A549 (cell line): ENCODE measurements at regions not wholly inside any gene's neighbourhood (a gene's known extent, or its start where the extent isn't known, plus 50 kb on each side); places are given as distances from the start of the nearest gene placed in this dataset.

ENCODE experiments used
- ATAC-seq, 2 experiments: fragments of 200-7000 bp in 1 of 2; fragments of >200 bp in 1 of 2; cut with Nextera tagmentation in 1 of 2; cut with Tn5 transposase in 1 of 2; 3 replicates each; pipeline versions ENCODE4 v1.8.0 to v1.9.1; 2018 to 2020; ENCODE audit warnings: mild to moderate bottlenecking in 1 of 2, moderate library complexity in 1 of 2
- CTCF ChIA-PET: fragments of 300-600 bp; sonication (Branson Sonifier 250); formaldehyde crosslinking; extraction: SDS; loops from one replicate; lab custom pipeline; 2021; ENCODE audit warnings: antibody characterized with exemption, inconsistent platforms; lab: Yijun Ruan, JAX
- POLR2A ChIA-PET: fragments of 350-600 bp; formaldehyde crosslinking; extraction: SDS; loops from one replicate; lab custom pipeline; 2021; ENCODE audit warnings: antibody characterized with exemption, inconsistent platforms; lab: Yijun Ruan, JAX
- DNase-seq, 2 experiments: peaks; one replicate each; pipeline versions ENCODE4 v3.0.0 to v3.0.0-alpha.2; 2011 to 2016; ENCODE audit warnings: low read depth in 1 of 2, low spot score in 1 of 2
- FAIRE-seq: peaks from 2 replicates; lab custom pipeline; 2011; peaks lifted over from hg19 to GRCh38; lab: Jason Lieb, UNC
- H3K27ac ChIP-seq, 2 experiments: fragments of >200 bp; sonication (Bioruptor Twin); formaldehyde crosslinking; 3 replicates each; pipeline ENCODE4 v1.5.1; 2016 to 2017
- H3K4me1 ChIP-seq: fragments of >200 bp; sonication (Bioruptor Twin); formaldehyde crosslinking; 3 replicates; pipeline ENCODE4 v1.6.1; 2016
- H3K4me2 ChIP-seq: fragments of >200 bp; sonication (Bioruptor Twin); formaldehyde crosslinking; 3 replicates; pipeline ENCODE4 v1.6.1; 2016
- H3K4me3 ChIP-seq: fragments of >200 bp; sonication (Bioruptor Twin); formaldehyde crosslinking; 3 replicates; pipeline ENCODE4 v1.5.1; 2016
- H3K9me3 ChIP-seq: fragments of >200 bp; sonication (Bioruptor Twin); formaldehyde crosslinking; 3 replicates; pipeline ENCODE4 v1.6.1; 2016
- BHLHE40 ChIP-seq: IDR thresholded peaks from 2 replicates; pipeline ENCODE4 v1.6.1; 2012; ENCODE audit warnings: low read depth, low read length, inconsistent platforms
- CBX2 ChIP-seq: fragments of 200-600 bp; sonication (generic); IDR thresholded peaks from 2 replicates; pipeline ENCODE4 v1.6.1; 2016; ENCODE audit warnings: low read depth, mild to moderate bottlenecking, borderline replicate concordance
- CHD2 ChIP-seq: fragments of 150-350 bp; IDR thresholded peaks from 2 replicates; pipeline ENCODE4 v1.6.1; 2014; ENCODE audit warnings: low read length; ENCODE audit not compliant: partially characterized antibody
- CHD4 ChIP-seq: fragments of 200-600 bp; sonication (generic); IDR thresholded peaks from 2 replicates; pipeline ENCODE4 v1.6.1; 2016; ENCODE audit warnings: antibody characterized with exemption, mild to moderate bottlenecking, borderline replicate concordance
- ELK1 ChIP-seq: fragments of 150-350 bp; IDR thresholded peaks from 2 replicates; pipeline ENCODE4 v1.6.1; 2014; ENCODE audit warnings: low read depth, mild to moderate bottlenecking, low read length
- EP300 ChIP-seq, 2 experiments: fragments of >200 bp; sonication (Bioruptor Twin); formaldehyde crosslinking; IDR thresholded peaks; 2 replicates in 1 of 2; 3 replicates in 1 of 2; pipeline ENCODE4 v1.6.1; 2016 to 2017
- ESRRA ChIP-seq: fragments of 150-350 bp; IDR thresholded peaks from 2 replicates; pipeline ENCODE4 v1.6.1; 2014; ENCODE audit warnings: mild to moderate bottlenecking, low read length, borderline replicate concordance
- FOSB ChIP-seq: fragments of 250-450 bp; sonication (Bioruptor Pico); IDR thresholded peaks from 2 replicates; pipeline ENCODE4 v1.5.0; 2020; ENCODE audit warnings: mild to moderate bottlenecking, moderate library complexity
- FOSL2 ChIP-seq, 2 experiments: fragments of 450-650 bp in 1 of 2; fragments of >200 bp in 1 of 2; sonication (Bioruptor Twin) in 1 of 2; formaldehyde crosslinking; IDR thresholded peaks; 2 replicates each; pipeline versions ENCODE4 v1.5.0 to v1.6.1; 2016 to 2020; ENCODE audit warnings: mild to moderate bottlenecking in 1 of 2, moderate library complexity in 1 of 2
- HEYL ChIP-seq: fragments of 250-450 bp; sonication (Bioruptor Pico); IDR thresholded peaks from 2 replicates; pipeline ENCODE4 v1.8.0; 2021; ENCODE audit warnings: mild to moderate bottlenecking, moderate library complexity
- HMGXB4 ChIP-seq: fragments of 250-450 bp; sonication (Bioruptor Pico); IDR thresholded peaks from 2 replicates; pipeline ENCODE4 v1.5.0; 2021; ENCODE audit warnings: mild to moderate bottlenecking, moderate library complexity, borderline replicate concordance
- HOXA7 ChIP-seq: fragments of 250-450 bp; sonication (Bioruptor Pico); IDR thresholded peaks from 2 replicates; pipeline ENCODE4 v1.5.0; 2020; ENCODE audit warnings: mild to moderate bottlenecking, moderate library complexity
- JUN ChIP-seq, 2 experiments: fragments of >200 bp; sonication (Bioruptor Twin); formaldehyde crosslinking; IDR thresholded peaks; 2 replicates in 1 of 2; 3 replicates in 1 of 2; pipeline ENCODE4 v1.6.1; 2016 to 2017
- MAFK ChIP-seq: fragments of 450-650 bp; IDR thresholded peaks from 2 replicates; pipeline ENCODE4 v1.6.1; 2014; ENCODE audit not compliant: partially characterized antibody
- MAZ ChIP-seq: fragments of 150-350 bp; IDR thresholded peaks from 2 replicates; pipeline ENCODE4 v1.6.1; 2014; ENCODE audit warnings: antibody characterized with exemption, low read depth, low read length, borderline replicate concordance
- NFE2L2 ChIP-seq: fragments of 150-350 bp; conservative IDR thresholded peaks from 2 replicates; pipeline ENCODE4 v1.6.1; 2014; ENCODE audit warnings: low read length
- NPAS2 ChIP-seq: fragments of 250-450 bp; sonication (Bioruptor Pico); IDR thresholded peaks from 2 replicates; pipeline ENCODE4 v1.8.0; 2022; ENCODE audit warnings: mild to moderate bottlenecking, moderate library complexity, borderline replicate concordance
- PHF8 ChIP-seq: fragments of 200-600 bp; sonication (generic); IDR thresholded peaks from 2 replicates; pipeline ENCODE4 v1.6.1; 2016; ENCODE audit warnings: low read depth, mild to moderate bottlenecking, antibody characterized with exemption, moderate library complexity, borderline replicate concordance
- POLR2A ChIP-seq: IDR thresholded peaks from 2 replicates; pipeline ENCODE4 v1.6.1; 2012; ENCODE audit warnings: mild to moderate bottlenecking, low read length
- RAD21 ChIP-seq, 2 experiments: fragments of >200 bp in 1 of 2; sonication (Bioruptor Twin) in 1 of 2; formaldehyde crosslinking in 1 of 2; IDR thresholded peaks in 1 of 2; conservative IDR thresholded peaks in 1 of 2; 2 replicates in 1 of 2; 3 replicates in 1 of 2; pipeline ENCODE4 v1.6.1; 2012 to 2018; ENCODE audit warnings: inconsistent platforms in 1 of 2
- RCOR1 ChIP-seq: fragments of 150-350 bp; IDR thresholded peaks from 2 replicates; pipeline ENCODE4 v1.6.1; 2014; ENCODE audit warnings: antibody characterized with exemption, low read length, low read depth
- REST ChIP-seq: fragments of 200-600 bp; sonication (generic); IDR thresholded peaks from 2 replicates; pipeline ENCODE4 v1.6.1; 2016; ENCODE audit warnings: antibody characterized with exemption, mild to moderate bottlenecking, moderate library complexity
- RFX5 ChIP-seq: fragments of 450-650 bp; IDR thresholded peaks from 2 replicates; pipeline ENCODE4 v1.7.1; 2014; ENCODE audit warnings: antibody characterized with exemption, mild to moderate bottlenecking, moderate library complexity
- TFCP2L1 ChIP-seq: fragments of 250-450 bp; sonication (Bioruptor Pico); IDR thresholded peaks from 2 replicates; pipeline ENCODE4 v1.5.0; 2021; ENCODE audit warnings: mild to moderate bottlenecking
- TP53 ChIP-seq: fragments of 250-450 bp; sonication (Bioruptor Pico); IDR thresholded peaks from 2 replicates; pipeline ENCODE4 v1.5.0; 2021; ENCODE audit warnings: mild to moderate bottlenecking, moderate library complexity
- ZC3H11A ChIP-seq: fragments of 450-650 bp; IDR thresholded peaks from 2 replicates; pipeline ENCODE4 v1.6.1; 2014; ENCODE audit warnings: antibody characterized with exemption, mild to moderate bottlenecking
- ZNF302 ChIP-seq: fragments of 250-450 bp; sonication (Bioruptor Pico); IDR thresholded peaks from 2 replicates; pipeline ENCODE4 v1.9.0; 2021; ENCODE audit warnings: inconsistent platforms, mild to moderate bottlenecking, moderate library complexity
- WGBS: methylation state at CpG from one replicate; pipeline ENCODE4 v1.1.6; 2017; ENCODE audit errors: missing lambda C conversion rate; 5-methylcytosine and 5-hydroxymethylcytosine counted together

GRCh38 chr14:86639146-86639545, 1109.2 kb downstream of the FLRT2 start:
- Histone ChIP-seq H3K4me3 (no peak overlapping the region), H3K4me2 (no peak overlapping the region), H3K9me3 (peaks cover 5% of the 10 kb centered on the region; the same call in 1 of the 3 replicates), H3K4me1 (no peaks in the 10 kb centered on the region), H3K27ac (no peak overlapping the region)
- no peak for DNase-seq
- CTCF ChIA-PET: no interaction called here
- no peak for ATAC-seq
- TF ChIP-seq JUN (IDR thresholded peaks at IDR 0.05) (no peak), EP300 (IDR thresholded peaks at IDR 0.05) (no peak), BHLHE40 (no peak), MAFK (no peak), ELK1 (no peak), REST (no peak), TP53 (CRISPR knock-in tag) (no peak), NPAS2 (CRISPR knock-in tag) (no peak), PHF8 (no peak), FOSB (CRISPR knock-in tag) (no peak), HEYL (CRISPR knock-in tag) (no peak), ZNF302 (no peak)
- TF ChIP-seq, all 56 proteins: peak for 0
- 3% methylated on average over 5 of the region's 5 CpGs for WGBS
- FAIRE-seq: no peak
- POLR2A ChIA-PET: no interaction called here

- Histone ChIP-seq H3K4me3 (no peak overlapping the region), H3K4me2 (no peak overlapping the region)
- CTCF ChIA-PET: no interaction called here
- POLR2A ChIA-PET: no interaction called here
- FAIRE-seq: no peak
- no peak for TF ChIP-seq RAD21 (conservative IDR thresholded peaks at IDR 0.05 in 1 of 2, IDR thresholded peaks at IDR 0.05 in 1 of 2)
- no peak for TF ChIP-seq HMGXB4 (CRISPR knock-in tag)
- TF ChIP-seq MAZ: no peak
- TF ChIP-seq RCOR1: no peak
- no peak for TF ChIP-seq RFX5
- no peak for TF ChIP-seq ESRRA
- no peak for TF ChIP-seq HEYL (CRISPR knock-in tag)
- no peak for TF ChIP-seq POLR2A
- TF ChIP-seq CHD2: no peak
- TF ChIP-seq CBX2: no peak
- TF ChIP-seq PHF8: no peak
- no peak for TF ChIP-seq TFCP2L1 (CRISPR knock-in tag)
- no peak for TF ChIP-seq FOSL2 (IDR thresholded peaks at IDR 0.05)
- TF ChIP-seq FOSL2 (CRISPR knock-in tag; IDR thresholded peaks at IDR 0.05): no peak
- no peak for TF ChIP-seq ELK1
- no peak for TF ChIP-seq MAFK
- no peak for TF ChIP-seq ZNF302
- no peak for TF ChIP-seq ZC3H11A
- TF ChIP-seq HOXA7: no peak
- TF ChIP-seq NFE2L2: no peak
- TF ChIP-seq CHD4: no peak
- TF ChIP-seq, all 56 proteins: peak for 0
- Histone ChIP-seq H3K27ac (no peak overlapping the region), H3K9me3 (no peaks in the 10 kb centered on the region), H3K4me1 (no peaks in the 10 kb centered on the region)
- no peak for DNase-seq
- no peak for ATAC-seq
Observed at GRCh38 chr14:86627080-86627479, 1097.1 kb downstream of the FLRT2 start.
